Peyer's patch (tissue), 4 donors: ENCODE measurements at regions not wholly inside any gene's neighbourhood (a gene's known extent, or its start where the extent isn't known, plus 50 kb on each side); places are given as distances from the start of the nearest gene placed in this dataset.

ENCODE experiments used
- DNase-seq, 3 donors: peaks; one replicate each; pipeline ENCODE4 v3.0.0-alpha.2; 2017 to 2019
- H3K27ac ChIP-seq, 4 donors: fragments of 200-600 bp; sonication (generic); one replicate each; pipeline ENCODE4 v1.5.1; 2016 to 2019
- H3K27me3 ChIP-seq, 2 donors: fragments of 200-600 bp; sonication (generic); one replicate each; pipeline ENCODE4 v1.5.1; 2019
- H3K36me3 ChIP-seq, 3 donors: fragments of 200-600 bp; sonication (generic); one replicate each; pipeline ENCODE4 v1.5.1; 2016 to 2019
- H3K4me1 ChIP-seq, 4 donors: fragments of 200-600 bp; sonication (generic); one replicate each; pipeline ENCODE4 v1.5.1; 2016 to 2019
- H3K4me3 ChIP-seq, 4 donors: fragments of 200-600 bp; sonication (generic); 1 replicate in 3 of 4; 2 replicates in 1 of 4; pipeline ENCODE4 v1.5.1; 2016 to 2019; ENCODE audit warnings: mild to moderate bottlenecking in 1 of 4
- H3K9me3 ChIP-seq, 4 donors: fragments of 200-600 bp; sonication (generic); one replicate each; pipeline ENCODE4 v1.5.1; 2016 to 2019; ENCODE audit warnings: mild to moderate bottlenecking in 1 of 4
- CTCF ChIP-seq, 6 experiments: fragments of 450-650 bp in 4 of 6; fragments of 200-600 bp in 2 of 6; sonication (generic) in 1 of 6; IDR thresholded peaks; one replicate each; pipeline ENCODE4 v1.5.1; 2017 to 2019; ENCODE audit warnings: antibody characterized with exemption in 6 of 6, mild to moderate bottlenecking in 3 of 6, moderate library complexity in 1 of 6
- POLR2A ChIP-seq, 2 donors: fragments of 450-650 bp; IDR thresholded peaks; one replicate each; pipeline ENCODE4 v1.5.1; 2017; ENCODE audit warnings: antibody characterized with exemption in 2 of 2, mild to moderate bottlenecking in 2 of 2, moderate library complexity in 2 of 2

GRCh38 chr1:208821939-208822338 lies 577.8 kb upstream of the PLXNA2 start:
- TF ChIP-seq POLR2A (IDR thresholded peaks at IDR 0.05) (no peak), CTCF (IDR thresholded peaks at IDR 0.05) (no peak)
- no peaks in the 10 kb centered on the region for H3K9me3 ChIP-seq
- H3K4me3 ChIP-seq: no peak overlapping the region
- no peak overlapping the region for H3K27ac ChIP-seq
- no peaks in the 10 kb centered on the region for H3K27me3 ChIP-seq
- DNase-seq: no peak
- H3K36me3 ChIP-seq: no peaks in the 10 kb centered on the region
- no peaks in the 10 kb centered on the region for H3K4me1 ChIP-seq

DNA sequence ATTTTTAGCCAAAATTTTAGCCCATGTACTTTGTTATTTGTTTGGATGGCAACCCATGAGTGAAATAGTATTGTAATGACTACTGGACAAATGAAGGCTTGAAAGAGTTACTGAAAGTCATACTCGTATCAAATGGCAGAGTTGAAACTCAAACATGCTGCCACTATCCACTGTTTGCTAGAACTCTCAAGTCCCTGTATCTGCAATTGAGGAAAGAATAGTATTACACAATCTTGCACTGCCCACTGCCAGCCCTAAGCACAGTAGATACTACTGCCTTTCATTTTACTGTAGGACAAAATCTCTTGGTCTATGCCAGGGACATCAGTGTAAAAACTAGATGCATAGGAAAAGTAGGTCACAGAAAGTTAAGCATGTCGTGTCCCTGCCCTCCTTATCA lies 581.1 kb upstream of the PLXNA2 start:
- Histone ChIP-seq H3K4me3 (no peak overlapping the region), H3K36me3 (no peaks in the 10 kb centered on the region), H3K27ac (no peak overlapping the region), H3K4me1 (no peaks in the 10 kb centered on the region), H3K9me3 (no peaks in the 10 kb centered on the region), H3K27me3 (no peaks in the 10 kb centered on the region)
- no peak for TF ChIP-seq CTCF (IDR thresholded peaks at IDR 0.05)
- no peak for TF ChIP-seq POLR2A (IDR thresholded peaks at IDR 0.05)
- no peak for DNase-seq

- no peak overlapping the region for H3K4me3 ChIP-seq
Observed at GRCh38 chr1:208829595-208829994, 585.4 kb upstream of the PLXNA2 start.

GRCh38 chr1:208834381-208835096 lies 590.4 kb upstream of the PLXNA2 start:
- Histone ChIP-seq H3K27ac (no peak overlapping the region), H3K36me3 (no peaks in the 10 kb centered on the region), H3K4me3 (no peak overlapping the region), H3K4me1 (no peaks in the 10 kb centered on the region), H3K27me3 (no peaks in the 10 kb centered on the region), H3K9me3 (no peaks in the 10 kb centered on the region)
- DNase-seq: no peak
- TF ChIP-seq CTCF (IDR thresholded peaks at IDR 0.05): no peak
- no peak for TF ChIP-seq POLR2A (IDR thresholded peaks at IDR 0.05)

More at GRCh38 chr1:208829595-208829994, 585.4 kb upstream of the PLXNA2 start:
- TF ChIP-seq POLR2A (IDR thresholded peaks at IDR 0.05): no peak
- no peak for TF ChIP-seq CTCF (IDR thresholded peaks at IDR 0.05)
- no peaks in the 10 kb centered on the region for H3K27me3 ChIP-seq
- no peaks in the 10 kb centered on the region for H3K4me1 ChIP-seq
- DNase-seq: no peak
- H3K9me3 ChIP-seq: no peaks in the 10 kb centered on the region
- H3K27ac ChIP-seq: no peak overlapping the region
- H3K36me3 ChIP-seq: no peaks in the 10 kb centered on the region

- Histone ChIP-seq H3K4me1 (no peaks in the 10 kb centered on the region), H3K27me3 (no peaks in the 10 kb centered on the region), H3K9me3 (no peaks in the 10 kb centered on the region), H3K27ac (no peak overlapping the region), H3K4me3 (no peak overlapping the region), H3K36me3 (no peaks in the 10 kb centered on the region)
- TF ChIP-seq CTCF (IDR thresholded peaks at IDR 0.05) (no peak), POLR2A (IDR thresholded peaks at IDR 0.05) (no peak)
- DNase-seq: no peak
Observed at GRCh38 chr1:208835097-208835463, 590.9 kb upstream of the PLXNA2 start.

GRCh38 chr1:208835781-208836180 lies 591.6 kb upstream of the PLXNA2 start:
- Histone ChIP-seq H3K36me3 (no peaks in the 10 kb centered on the region), H3K4me1 (no peaks in the 10 kb centered on the region), H3K9me3 (no peaks in the 10 kb centered on the region), H3K27ac (no peak overlapping the region), H3K27me3 (no peaks in the 10 kb centered on the region), H3K4me3 (no peak overlapping the region)
- no peak for DNase-seq
- TF ChIP-seq CTCF (IDR thresholded peaks at IDR 0.05): no peak
- no peak for TF ChIP-seq POLR2A (IDR thresholded peaks at IDR 0.05)
